T-helper 1 cell treated with Interleukin-12 subunit alpha and Interleukin-12 subunit beta and Interleukin-4 antibody, amounts not matched to agents 30 μg/mL and 1 μg/mL, for 36 hours (primary cell): ENCODE measurements at regions not wholly inside any gene's neighbourhood (a gene's known extent, or its start where the extent isn't known, plus 50 kb on each side); places are given as distances from the start of the nearest gene placed in this dataset.

ENCODE experiments used
- H3K27ac Mint-ChIP-seq: one replicate; pipeline ENCODE4 v1.8.0; 2021; ENCODE audit warnings: mild to moderate bottlenecking, mixed read lengths
- H3K27me3 Mint-ChIP-seq: one replicate; pipeline ENCODE4 v1.8.0; 2021; ENCODE audit warnings: low read depth, mixed read lengths
- H3K36me3 Mint-ChIP-seq: one replicate; pipeline ENCODE4 v1.8.0; 2021; ENCODE audit warnings: low read depth, mixed read lengths
- H3K4me1 Mint-ChIP-seq: one replicate; pipeline ENCODE4 v1.8.0; 2021; ENCODE audit warnings: low read depth, mixed read lengths
- H3K4me3 Mint-ChIP-seq: one replicate; pipeline ENCODE4 v1.8.0; 2021; ENCODE audit warnings: mild to moderate bottlenecking, moderate library complexity, mixed read lengths
- H3K9me3 Mint-ChIP-seq: one replicate; pipeline ENCODE4 v1.8.0; 2021; ENCODE audit warnings: mixed read lengths

GRCh38 chr10:65675236-65675635, 1250.6 kb upstream of the LRRTM3 start:
- H3K27ac Mint-ChIP-seq, result no peak overlapping the region

GRCh38 chr10:65684896-65685295, 1240.9 kb upstream of the LRRTM3 start:
- H3K27me3 Mint-ChIP-seq, result no peaks in the 10 kb centered on the region
- no peaks in the 10 kb centered on the region for H3K36me3 Mint-ChIP-seq
- no peaks in the 10 kb centered on the region for H3K4me1 Mint-ChIP-seq
- peaks cover 4% of the 10 kb centered on the region for H3K9me3 Mint-ChIP-seq
- H3K4me3 Mint-ChIP-seq, result no peak overlapping the region
- H3K27ac Mint-ChIP-seq, result no peak overlapping the region

More at GRCh38 chr10:65675236-65675635, 1250.6 kb upstream of the LRRTM3 start:
- Mint-ChIP-seq H3K4me3 (no peak overlapping the region), H3K36me3 (no peaks in the 10 kb centered on the region), H3K27me3 (no peaks in the 10 kb centered on the region), H3K9me3 (peaks cover 7% of the 10 kb centered on the region), H3K4me1 (no peaks in the 10 kb centered on the region)

GRCh38 chr10:65701168-65701776, 1224.6 kb upstream of the LRRTM3 start:
- Mint-ChIP-seq H3K9me3 (peaks cover 3% of the 10 kb centered on the region), H3K4me1 (no peaks in the 10 kb centered on the region), H3K27me3 (no peaks in the 10 kb centered on the region), H3K4me3 (no peak overlapping the region), H3K27ac (no peak overlapping the region), H3K36me3 (no peaks in the 10 kb centered on the region)

GRCh38 chr10:65708057-65708456, 1217.8 kb upstream of the LRRTM3 start:
- H3K4me3 Mint-ChIP-seq, result no peak overlapping the region
- no peaks in the 10 kb centered on the region for H3K36me3 Mint-ChIP-seq
- H3K27me3 Mint-ChIP-seq, result no peaks in the 10 kb centered on the region
- no peaks in the 10 kb centered on the region for H3K4me1 Mint-ChIP-seq
- peaks cover 4% of the 10 kb centered on the region for H3K9me3 Mint-ChIP-seq
- H3K27ac Mint-ChIP-seq, result no peak overlapping the region

- no peaks in the 10 kb centered on the region for H3K4me1 Mint-ChIP-seq
- peaks cover 4% of the 10 kb centered on the region for H3K9me3 Mint-ChIP-seq
- no peak overlapping the region for H3K27ac Mint-ChIP-seq
- no peaks in the 10 kb centered on the region for H3K27me3 Mint-ChIP-seq
- H3K4me3 Mint-ChIP-seq, result no peak overlapping the region
- no peaks in the 10 kb centered on the region for H3K36me3 Mint-ChIP-seq
Measured at GRCh38 chr10:65710306-65710705, 1215.5 kb upstream of the LRRTM3 start.

GRCh38 chr10:65719790-65720189, 1206.0 kb upstream of the LRRTM3 start:
- H3K27ac Mint-ChIP-seq, result no peak overlapping the region
- no peaks in the 10 kb centered on the region for H3K27me3 Mint-ChIP-seq
- no peaks in the 10 kb centered on the region for H3K4me1 Mint-ChIP-seq
- peaks cover 4% of the 10 kb centered on the region for H3K9me3 Mint-ChIP-seq
- H3K4me3 Mint-ChIP-seq, result no peak overlapping the region
- no peaks in the 10 kb centered on the region for H3K36me3 Mint-ChIP-seq

- Mint-ChIP-seq H3K9me3 (peaks cover 4% of the 10 kb centered on the region), H3K36me3 (no peaks in the 10 kb centered on the region), H3K4me3 (no peak overlapping the region), H3K27ac (no peak overlapping the region), H3K27me3 (no peaks in the 10 kb centered on the region), H3K4me1 (no peaks in the 10 kb centered on the region)
Measured at GRCh38 chr10:65720901-65721300, 1204.9 kb upstream of the LRRTM3 start.

- Mint-ChIP-seq H3K36me3 (no peaks in the 10 kb centered on the region), H3K27ac (no peak overlapping the region), H3K4me3 (no peak overlapping the region), H3K9me3 (peaks cover 4% of the 10 kb centered on the region), H3K4me1 (no peaks in the 10 kb centered on the region), H3K27me3 (no peaks in the 10 kb centered on the region)
Measured at GRCh38 chr10:65723525-65723924, 1202.3 kb upstream of the LRRTM3 start.

GRCh38 chr10:65735382-65735781, 1190.5 kb upstream of the LRRTM3 start:
- Mint-ChIP-seq H3K4me3 (no peak overlapping the region), H3K4me1 (no peaks in the 10 kb centered on the region), H3K27ac (no peak overlapping the region), H3K36me3 (no peaks in the 10 kb centered on the region), H3K27me3 (no peaks in the 10 kb centered on the region), H3K9me3 (peaks cover 5% of the 10 kb centered on the region)

- Mint-ChIP-seq H3K27ac (no peak overlapping the region), H3K36me3 (no peaks in the 10 kb centered on the region), H3K4me1 (no peaks in the 10 kb centered on the region), H3K9me3 (no peaks in the 10 kb centered on the region), H3K4me3 (no peak overlapping the region), H3K27me3 (no peaks in the 10 kb centered on the region)
Measured at GRCh38 chr10:65742906-65743305, 1182.9 kb upstream of the LRRTM3 start.

- Mint-ChIP-seq H3K36me3 (no peaks in the 10 kb centered on the region), H3K27me3 (no peaks in the 10 kb centered on the region), H3K9me3 (no peaks in the 10 kb centered on the region), H3K4me1 (no peaks in the 10 kb centered on the region), H3K27ac (no peak overlapping the region), H3K4me3 (no peak overlapping the region)
Measured at GRCh38 chr10:65751218-65751617, 1174.6 kb upstream of the LRRTM3 start.

GRCh38 chr10:65751896-65752295, 1173.9 kb upstream of the LRRTM3 start:
- no peaks in the 10 kb centered on the region for H3K36me3 Mint-ChIP-seq

GRCh38 chr10:65753532-65753931, 1172.3 kb upstream of the LRRTM3 start:
- Mint-ChIP-seq H3K27ac (no peak overlapping the region), H3K27me3 (no peaks in the 10 kb centered on the region), H3K4me3 (no peak overlapping the region)

More at GRCh38 chr10:65751896-65752295, 1173.9 kb upstream of the LRRTM3 start:
- no peaks in the 10 kb centered on the region for H3K27me3 Mint-ChIP-seq
- H3K4me1 Mint-ChIP-seq, result no peaks in the 10 kb centered on the region
- no peak overlapping the region for H3K4me3 Mint-ChIP-seq
- no peaks in the 10 kb centered on the region for H3K9me3 Mint-ChIP-seq
- no peak overlapping the region for H3K27ac Mint-ChIP-seq

GRCh38 chr10:65754112-65754511, 1171.7 kb upstream of the LRRTM3 start:
- Mint-ChIP-seq H3K9me3 (peaks cover 2% of the 10 kb centered on the region), H3K4me1 (no peaks in the 10 kb centered on the region), H3K36me3 (no peaks in the 10 kb centered on the region), H3K27ac (no peak overlapping the region), H3K27me3 (no peaks in the 10 kb centered on the region), H3K4me3 (no peak overlapping the region)

More at GRCh38 chr10:65753532-65753931, 1172.3 kb upstream of the LRRTM3 start:
- Mint-ChIP-seq H3K9me3 (no peaks in the 10 kb centered on the region), H3K36me3 (no peaks in the 10 kb centered on the region), H3K4me1 (no peaks in the 10 kb centered on the region)

- H3K27me3 Mint-ChIP-seq, result no peaks in the 10 kb centered on the region
- H3K27ac Mint-ChIP-seq, result no peak overlapping the region
- no peaks in the 10 kb centered on the region for H3K36me3 Mint-ChIP-seq
- H3K9me3 Mint-ChIP-seq, result peaks cover 9% of the 10 kb centered on the region
- no peaks in the 10 kb centered on the region for H3K4me1 Mint-ChIP-seq
- no peak overlapping the region for H3K4me3 Mint-ChIP-seq
Measured at GRCh38 chr10:65762311-65762710, 1163.5 kb upstream of the LRRTM3 start.
